Sigmoid colon (tissue), 4 donors: ENCODE measurements at regions not wholly inside any gene's neighbourhood (a gene's known extent, or its start where the extent isn't known, plus 50 kb on each side); places are given as distances from the start of the nearest gene placed in this dataset.

Experiments used
- POLR2A ChIP-seq, 2 donors: fragments of 450-650 bp; IDR thresholded peaks; one replicate each; pipeline ENCODE4 v1.6.1; 2016; ENCODE audit warnings: antibody characterized with exemption in 2 of 2, mild to moderate bottlenecking in 2 of 2, moderate library complexity in 2 of 2
- POLR2AphosphoS5 ChIP-seq, 4 donors: sonication (generic); formaldehyde crosslinking; IDR thresholded peaks; one replicate each; pipeline ENCODE4 v1.6.1; 2017; ENCODE audit warnings: antibody characterized with exemption in 4 of 4
- TF ChIP-seq, protein P1 (sequence below), 4 experiments: fragments of 450-650 bp in 3 of 4; fragments of 200-600 bp in 1 of 4; IDR thresholded peaks; one replicate each; pipeline ENCODE4 v1.5.1; 2016 to 2019; ENCODE audit warnings: antibody characterized with exemption in 4 of 4, mild to moderate bottlenecking in 3 of 4, moderate library complexity in 2 of 4

DNA sequence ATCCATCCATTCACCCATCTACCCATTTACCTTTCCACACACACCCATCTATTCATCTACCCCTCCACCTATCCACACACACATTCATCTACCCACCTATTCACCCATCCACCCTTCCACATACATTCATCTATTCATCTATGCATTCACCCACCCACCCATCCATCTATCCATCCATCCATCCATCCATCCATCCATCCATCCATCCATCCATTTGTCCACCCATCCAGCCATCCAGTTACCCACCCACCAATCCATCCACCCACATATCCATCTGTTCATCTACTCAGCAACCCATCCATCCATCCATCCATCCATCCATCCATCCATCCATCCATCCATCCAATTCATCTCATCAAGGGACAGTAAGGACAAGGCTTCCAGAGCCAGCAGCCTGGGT is 74.0 kb downstream of the INHBB start:
- TF ChIP-seq POLR2A (IDR thresholded peaks at IDR 0.05): no peak
- TF ChIP-seq, protein P1, sequence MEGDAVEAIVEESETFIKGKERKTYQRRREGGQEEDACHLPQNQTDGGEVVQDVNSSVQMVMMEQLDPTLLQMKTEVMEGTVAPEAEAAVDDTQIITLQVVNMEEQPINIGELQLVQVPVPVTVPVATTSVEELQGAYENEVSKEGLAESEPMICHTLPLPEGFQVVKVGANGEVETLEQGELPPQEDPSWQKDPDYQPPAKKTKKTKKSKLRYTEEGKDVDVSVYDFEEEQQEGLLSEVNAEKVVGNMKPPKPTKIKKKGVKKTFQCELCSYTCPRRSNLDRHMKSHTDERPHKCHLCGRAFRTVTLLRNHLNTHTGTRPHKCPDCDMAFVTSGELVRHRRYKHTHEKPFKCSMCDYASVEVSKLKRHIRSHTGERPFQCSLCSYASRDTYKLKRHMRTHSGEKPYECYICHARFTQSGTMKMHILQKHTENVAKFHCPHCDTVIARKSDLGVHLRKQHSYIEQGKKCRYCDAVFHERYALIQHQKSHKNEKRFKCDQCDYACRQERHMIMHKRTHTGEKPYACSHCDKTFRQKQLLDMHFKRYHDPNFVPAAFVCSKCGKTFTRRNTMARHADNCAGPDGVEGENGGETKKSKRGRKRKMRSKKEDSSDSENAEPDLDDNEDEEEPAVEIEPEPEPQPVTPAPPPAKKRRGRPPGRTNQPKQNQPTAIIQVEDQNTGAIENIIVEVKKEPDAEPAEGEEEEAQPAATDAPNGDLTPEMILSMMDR (IDR thresholded peaks at IDR 0.05): no peak
- no peak for TF ChIP-seq POLR2AphosphoS5 (IDR thresholded peaks at IDR 0.05)
